Neural cell (in vitro differentiated cells): ENCODE measurements at regions not wholly inside any gene's neighbourhood (a gene's known extent, or its start where the extent isn't known, plus 50 kb on each side); places are given as distances from the start of the nearest gene placed in this dataset.

Experiments used
- H2AFZ ChIP-seq: fragments of 200-600, 300-800 bp; sonication (generic), shearing (Covaris generic); 2 replicates; pipeline ENCODE4 v1.6.0; 2014; ENCODE audit warnings: low read depth, mild to moderate bottlenecking, antibody characterized with exemption, low read length, moderate library complexity
- H3F3A ChIP-seq: fragments of 200-600 bp; shearing (Covaris generic); 2 replicates; pipeline ENCODE4 v1.6.1; 2016; ENCODE audit warnings: mild to moderate bottlenecking, moderate library complexity, mixed read lengths, antibody characterized with exemption, low read length; ENCODE audit not compliant: insufficient read depth, poor library complexity, severe bottlenecking
- H3K27ac ChIP-seq: fragments of 200-600, 300-800 bp; sonication (generic), shearing (Covaris generic); 2 replicates; pipeline ENCODE4 v1.5.1; 2014; ENCODE audit warnings: mild to moderate bottlenecking, low read length, moderate library complexity
- H3K27me3 ChIP-seq: fragments of 300-800, 200-600 bp; sonication (generic), shearing (Covaris generic); 2 replicates; pipeline ENCODE4 v1.6.0; 2014; ENCODE audit warnings: mild to moderate bottlenecking, low read depth, low read length, moderate library complexity; ENCODE audit not compliant: insufficient read depth
- H3K36me3 ChIP-seq: fragments of 300-800, 200-600 bp; sonication (generic), shearing (Covaris generic); 2 replicates; pipeline ENCODE4 v1.5.1; 2014; ENCODE audit warnings: mild to moderate bottlenecking, antibody characterized with exemption, low read length, moderate library complexity; ENCODE audit not compliant: insufficient read depth
- H3K4me2 ChIP-seq: fragments of 300-800, 200-600 bp; sonication (generic), shearing (Covaris generic); 2 replicates; pipeline ENCODE4 v1.6.0; 2014; ENCODE audit warnings: mild to moderate bottlenecking, low read length
- H3K4me3 ChIP-seq: fragments of 300-800, 200-600 bp; sonication (generic), shearing (Covaris generic); 2 replicates; pipeline ENCODE4 v1.5.1; 2014; ENCODE audit warnings: mild to moderate bottlenecking, low read length, moderate library complexity
- H3K79me2 ChIP-seq: fragments of 200-600 bp; shearing (Covaris generic); replicated peaks from 2 replicates; pipeline ENCODE4 v1.6.0; 2014; ENCODE audit warnings: mild to moderate bottlenecking, low read length, moderate library complexity; ENCODE audit not compliant: insufficient read depth
- H3K9ac ChIP-seq: fragments of 300-800, 200-600 bp; sonication (generic), shearing (Covaris generic); 2 replicates; pipeline ENCODE4 v1.6.1; 2016; ENCODE audit warnings: mild to moderate bottlenecking, low read length, mixed read lengths
- H3K9me2 ChIP-seq: fragments of 200-600 bp; shearing (Covaris generic); 2 replicates; pipeline ENCODE4 v1.6.1; 2016; ENCODE audit warnings: mild to moderate bottlenecking, low read length, mixed read lengths; ENCODE audit not compliant: insufficient read depth
- H3K9me3 ChIP-seq: fragments of 200-600, 300-800 bp; sonication (generic), shearing (Covaris generic); 2 replicates; pipeline ENCODE4 v1.6.1; 2016; ENCODE audit warnings: mild to moderate bottlenecking, mixed run types, low read length, moderate library complexity, mixed read lengths
- H4K20me1 ChIP-seq: fragments of 200-600 bp; shearing (Covaris generic); 2 replicates; pipeline ENCODE4 v1.6.1; 2016; ENCODE audit warnings: mild to moderate bottlenecking, mixed run types; ENCODE audit not compliant: insufficient read depth
- CTCF ChIP-seq: fragments of 450-650 bp; IDR thresholded peaks from 2 replicates; pipeline ENCODE4 v1.5.1; 2014; ENCODE audit warnings: antibody characterized with exemption, mild to moderate bottlenecking, moderate library complexity; ENCODE audit not compliant: poor library complexity, severe bottlenecking
- EP300 ChIP-seq: fragments of 450-650 bp; conservative IDR thresholded peaks from 2 replicates; pipeline ENCODE4 v1.6.1; 2014; ENCODE audit warnings: antibody characterized with exemption, mild to moderate bottlenecking, moderate library complexity; ENCODE audit not compliant: poor library complexity, severe bottlenecking
- EZH2 ChIP-seq: fragments of 200-600, 300-800 bp; shearing (Covaris generic), sonication (generic); IDR thresholded peaks from 2 replicates; pipeline ENCODE4 v1.6.1; 2014; ENCODE audit warnings: antibody characterized with exemption, low read length, borderline replicate concordance, mild to moderate bottlenecking; ENCODE audit not compliant: insufficient read depth, poor library complexity, severe bottlenecking
- MXI1 ChIP-seq: fragments of 450-650 bp; conservative IDR thresholded peaks from 2 replicates; pipeline ENCODE4 v1.6.1; 2014; ENCODE audit warnings: antibody characterized with exemption, mild to moderate bottlenecking; ENCODE audit not compliant: poor library complexity, severe bottlenecking
- POLR2AphosphoS5 ChIP-seq: IDR thresholded peaks from 2 replicates; pipeline ENCODE4 v1.6.1; 2012
- RAD21 ChIP-seq: fragments of 450-650 bp; conservative IDR thresholded peaks from 2 replicates; pipeline ENCODE4 v1.6.1; 2014; ENCODE audit warnings: antibody characterized with exemption, mild to moderate bottlenecking, moderate library complexity
- REST ChIP-seq: IDR thresholded peaks from 2 replicates; pipeline ENCODE4 v1.6.1; 2012; ENCODE audit warnings: borderline replicate concordance
- SMC3 ChIP-seq: fragments of 450-650 bp; conservative IDR thresholded peaks from 2 replicates; pipeline ENCODE4 v1.6.1; 2014; ENCODE audit warnings: antibody characterized with exemption, mild to moderate bottlenecking, moderate library complexity; ENCODE audit not compliant: poor library complexity
- TAF1 ChIP-seq: IDR thresholded peaks from 2 replicates; pipeline ENCODE4 v1.6.1; 2012; ENCODE audit warnings: low read depth

GRCh38 chr2:41942278-41942677 is 105.5 kb upstream of the PKDCC start:
- Histone ChIP-seq H2AFZ (no peak overlapping the region), H3K27me3 (no peaks in the 10 kb centered on the region), H3K36me3 (no peaks in the 10 kb centered on the region), H3K9me2 (no peaks in the 10 kb centered on the region), H3K79me2 (no peaks in the 10 kb centered on the region), H3K9me3 (no peaks in the 10 kb centered on the region), H4K20me1 (no peaks in the 10 kb centered on the region), H3K4me3 (no peak overlapping the region), H3K9ac (no peak overlapping the region), H3K4me2 (no peak overlapping the region), H3F3A (no peaks in the 10 kb centered on the region), H3K27ac (no peak overlapping the region)
- no peak for TF ChIP-seq SMC3
- TF ChIP-seq EZH2, result no peak
- no peak for TF ChIP-seq CTCF
- TF ChIP-seq EP300, result no peak
- no peak for TF ChIP-seq REST
- no peak for TF ChIP-seq POLR2AphosphoS5
- no peak for TF ChIP-seq RAD21
- no peak for TF ChIP-seq MXI1
- TF ChIP-seq TAF1, result no peak

- Histone ChIP-seq H3F3A (no peaks in the 10 kb centered on the region), H3K9me2 (no peaks in the 10 kb centered on the region), H2AFZ (no peak overlapping the region), H3K27me3 (no peaks in the 10 kb centered on the region), H3K4me3 (no peak overlapping the region), H3K36me3 (no peaks in the 10 kb centered on the region), H3K4me2 (no peak overlapping the region), H3K9ac (no peak overlapping the region), H3K79me2 (no peaks in the 10 kb centered on the region), H3K9me3 (no peaks in the 10 kb centered on the region), H3K27ac (no peak overlapping the region), H4K20me1 (no peaks in the 10 kb centered on the region)
- TF ChIP-seq MXI1 (no peak), REST (no peak), EZH2 (no peak), TAF1 (no peak), EP300 (no peak), POLR2AphosphoS5 (no peak), CTCF (no peak), SMC3 (no peak), RAD21 (no peak)
Measured at GRCh38 chr2:41943159-41943558, 104.7 kb upstream of the PKDCC start.
